DOHH2 (cell line): ENCODE measurements at regions not wholly inside any gene's neighbourhood (a gene's known extent, or its start where the extent isn't known, plus 50 kb on each side); places are given as distances from the start of the nearest gene placed in this dataset.

Experiments used
- H3F3A ChIP-seq: fragments of 200-600 bp; sonication (generic), shearing (Covaris generic); 2 replicates; pipeline ENCODE4 v1.6.0; 2016; ENCODE audit warnings: antibody characterized with exemption, mild to moderate bottlenecking; ENCODE audit not compliant: control insufficient read depth, insufficient read depth
- H3K27ac ChIP-seq: fragments of 200-600 bp; sonication (generic); 2 replicates; pipeline ENCODE4 v1.5.1; 2014; ENCODE audit warnings: low read depth, mild to moderate bottlenecking, low read length, moderate library complexity
- H3K27me3 ChIP-seq: fragments of 200-600 bp; sonication (generic); 2 replicates; pipeline ENCODE4 v1.6.1; 2014; ENCODE audit warnings: mild to moderate bottlenecking, low read length, mixed read lengths; ENCODE audit not compliant: control insufficient read depth
- H3K36me3 ChIP-seq: fragments of 200-600 bp; sonication (generic); 2 replicates; pipeline ENCODE4 v1.6.1; 2014; ENCODE audit warnings: mild to moderate bottlenecking, low read length, moderate library complexity, mixed read lengths; ENCODE audit not compliant: control insufficient read depth
- H3K4me1 ChIP-seq: fragments of 200-600 bp; sonication (generic); 2 replicates; pipeline ENCODE4 v1.6.1; 2014; ENCODE audit warnings: mild to moderate bottlenecking, low read length, mixed read lengths; ENCODE audit not compliant: control insufficient read depth
- H3K4me2 ChIP-seq: fragments of 200-600 bp; sonication (generic); 2 replicates; pipeline ENCODE4 v1.6.0; 2014; ENCODE audit warnings: mild to moderate bottlenecking, low read length, moderate library complexity
- H3K4me3 ChIP-seq: fragments of 200-600 bp; sonication (generic); 2 replicates; pipeline ENCODE4 v1.5.1; 2014; ENCODE audit warnings: mild to moderate bottlenecking, low read length, mixed read lengths
- H3K79me2 ChIP-seq: fragments of 200-600 bp; sonication (generic); 2 replicates; pipeline ENCODE4 v1.6.1; 2014; ENCODE audit warnings: mild to moderate bottlenecking, low read length, mixed read lengths; ENCODE audit not compliant: control insufficient read depth
- H3K9me2 ChIP-seq: fragments of 200-600 bp; sonication (generic); replicated peaks from 2 replicates; pipeline ENCODE4 v1.6.1; 2014; ENCODE audit warnings: mild to moderate bottlenecking, low read length, mixed read lengths; ENCODE audit not compliant: control insufficient read depth
- H3K9me3 ChIP-seq: fragments of 200-600 bp; sonication (generic); 2 replicates; pipeline ENCODE4 v1.6.1; 2014; ENCODE audit warnings: antibody characterized with exemption, low read length, mixed read lengths; ENCODE audit not compliant: control insufficient read depth, insufficient read depth
- H4K20me1 ChIP-seq: fragments of 200-600 bp; sonication (generic); 2 replicates; pipeline ENCODE4 v1.6.0; 2014; ENCODE audit warnings: low read depth, mild to moderate bottlenecking, antibody characterized with exemption, low read length, moderate library complexity; ENCODE audit not compliant: control insufficient read depth, insufficient read depth
- EZH2phosphoT487 ChIP-seq: fragments of 200-600 bp; sonication (generic); IDR thresholded peaks from 2 replicates; pipeline ENCODE4 v1.6.1; 2017; ENCODE audit warnings: borderline replicate concordance, mild to moderate bottlenecking, antibody characterized with exemption, low read length, moderate library complexity, mixed read lengths
- TF ChIP-seq, protein P1 (sequence below): fragments of 200-600 bp; sonication (generic); IDR thresholded peaks from one replicate; pipeline ENCODE4 v1.5.1; 2014; ENCODE audit warnings: antibody characterized with exemption, mild to moderate bottlenecking, low read depth, low read length; ENCODE audit not compliant: poor library complexity, severe bottlenecking

DNA sequence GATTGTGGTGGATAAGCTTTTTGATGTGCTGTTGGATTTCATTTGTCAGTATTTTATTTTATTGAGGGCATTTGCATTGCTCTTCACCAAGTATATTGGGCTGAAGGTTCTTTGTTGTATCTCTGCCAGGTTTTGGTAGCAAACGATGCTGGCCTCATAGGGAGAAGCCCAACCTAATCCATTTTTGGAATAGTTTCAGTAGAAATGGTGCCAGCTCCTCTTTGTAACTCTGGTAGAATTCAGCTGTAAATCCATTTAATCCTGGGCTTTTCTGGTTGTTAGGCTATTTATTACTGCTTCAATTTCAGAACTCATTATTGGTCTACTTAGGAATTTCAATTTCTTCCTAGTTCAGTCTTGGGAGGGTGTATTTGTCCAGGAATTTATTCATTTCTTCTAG lies 309.8 kb upstream of the SETBP1 start:
- Histone ChIP-seq H3K9me3 (no peaks in the 10 kb centered on the region), H3K27me3 (no peaks in the 10 kb centered on the region), H3K79me2 (no peaks in the 10 kb centered on the region), H3K4me1 (no peaks in the 10 kb centered on the region), H3K4me3 (no peak overlapping the region), H3K27ac (no peak overlapping the region), H3K36me3 (no peaks in the 10 kb centered on the region), H4K20me1 (no peaks in the 10 kb centered on the region), H3K4me2 (no peak overlapping the region), H3K9me2 (no peaks in the 10 kb centered on the region), H3F3A (no peaks in the 10 kb centered on the region)
- no peak for TF ChIP-seq EZH2phosphoT487

- Histone ChIP-seq H4K20me1 (no peaks in the 10 kb centered on the region), H3K9me2 (no peaks in the 10 kb centered on the region), H3K9me3 (no peaks in the 10 kb centered on the region), H3K27me3 (no peaks in the 10 kb centered on the region), H3K4me3 (no peak overlapping the region), H3K79me2 (no peaks in the 10 kb centered on the region), H3K4me2 (no peak overlapping the region), H3K4me1 (no peaks in the 10 kb centered on the region), H3K27ac (no peak overlapping the region), H3F3A (no peaks in the 10 kb centered on the region), H3K36me3 (no peaks in the 10 kb centered on the region)
- TF ChIP-seq, protein P1, sequence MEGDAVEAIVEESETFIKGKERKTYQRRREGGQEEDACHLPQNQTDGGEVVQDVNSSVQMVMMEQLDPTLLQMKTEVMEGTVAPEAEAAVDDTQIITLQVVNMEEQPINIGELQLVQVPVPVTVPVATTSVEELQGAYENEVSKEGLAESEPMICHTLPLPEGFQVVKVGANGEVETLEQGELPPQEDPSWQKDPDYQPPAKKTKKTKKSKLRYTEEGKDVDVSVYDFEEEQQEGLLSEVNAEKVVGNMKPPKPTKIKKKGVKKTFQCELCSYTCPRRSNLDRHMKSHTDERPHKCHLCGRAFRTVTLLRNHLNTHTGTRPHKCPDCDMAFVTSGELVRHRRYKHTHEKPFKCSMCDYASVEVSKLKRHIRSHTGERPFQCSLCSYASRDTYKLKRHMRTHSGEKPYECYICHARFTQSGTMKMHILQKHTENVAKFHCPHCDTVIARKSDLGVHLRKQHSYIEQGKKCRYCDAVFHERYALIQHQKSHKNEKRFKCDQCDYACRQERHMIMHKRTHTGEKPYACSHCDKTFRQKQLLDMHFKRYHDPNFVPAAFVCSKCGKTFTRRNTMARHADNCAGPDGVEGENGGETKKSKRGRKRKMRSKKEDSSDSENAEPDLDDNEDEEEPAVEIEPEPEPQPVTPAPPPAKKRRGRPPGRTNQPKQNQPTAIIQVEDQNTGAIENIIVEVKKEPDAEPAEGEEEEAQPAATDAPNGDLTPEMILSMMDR: no peak
- TF ChIP-seq EZH2phosphoT487: no peak
Observed at GRCh38 chr18:44374966-44375365, 305.7 kb upstream of the SETBP1 start.

DNA sequence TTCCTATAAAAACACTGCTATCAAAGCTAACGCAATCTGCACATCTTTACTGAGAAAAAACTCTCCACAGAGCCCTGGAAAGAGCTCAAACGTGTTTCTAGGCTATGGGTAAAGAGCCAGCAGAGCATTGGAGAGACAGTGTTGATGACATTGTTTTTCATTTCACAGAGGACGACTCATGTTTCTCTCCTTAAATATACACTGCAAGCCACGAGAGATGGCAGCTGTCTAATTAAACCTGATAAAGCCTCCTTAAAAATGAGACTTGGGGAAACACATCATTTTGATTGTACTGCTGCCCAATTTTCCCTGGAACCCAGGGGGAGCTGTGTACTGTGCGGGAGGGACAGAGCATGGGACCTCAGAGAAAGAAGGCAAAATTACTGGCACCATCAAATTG lies 294.3 kb upstream of the SETBP1 start:
- H3K4me1 ChIP-seq: no peaks in the 10 kb centered on the region
- no peaks in the 10 kb centered on the region for H3K79me2 ChIP-seq

GRCh38 chr18:44388329-44388728 lies 292.4 kb upstream of the SETBP1 start:
- no peak overlapping the region for H3K4me3 ChIP-seq
- no peak for TF ChIP-seq EZH2phosphoT487
- TF ChIP-seq, protein P1: no peak
- H3K4me1 ChIP-seq: no peaks in the 10 kb centered on the region

More for the DNA sequence above, 294.3 kb upstream of the SETBP1 start:
- Histone ChIP-seq H3K27ac (no peak overlapping the region), H3K27me3 (no peaks in the 10 kb centered on the region), H3K9me3 (no peaks in the 10 kb centered on the region), H4K20me1 (no peaks in the 10 kb centered on the region), H3F3A (no peaks in the 10 kb centered on the region), H3K4me3 (no peak overlapping the region), H3K9me2 (no peaks in the 10 kb centered on the region), H3K4me2 (no peak overlapping the region), H3K36me3 (no peaks in the 10 kb centered on the region)
- TF ChIP-seq, protein P1: no peak
- no peak for TF ChIP-seq EZH2phosphoT487

More at GRCh38 chr18:44388329-44388728, 292.4 kb upstream of the SETBP1 start:
- Histone ChIP-seq H3K9me2 (no peaks in the 10 kb centered on the region), H3K79me2 (no peaks in the 10 kb centered on the region), H3K27me3 (no peaks in the 10 kb centered on the region), H4K20me1 (no peaks in the 10 kb centered on the region), H3K4me2 (no peak overlapping the region), H3K36me3 (no peaks in the 10 kb centered on the region), H3K9me3 (no peaks in the 10 kb centered on the region), H3K27ac (no peak overlapping the region), H3F3A (no peaks in the 10 kb centered on the region)
